ENCODE measurements at regions not wholly inside any gene's neighbourhood (a gene's known extent, or its start where the extent isn't known, plus 50 kb on each side); places are given as distances from the start of the nearest gene placed in this dataset.

DNA sequence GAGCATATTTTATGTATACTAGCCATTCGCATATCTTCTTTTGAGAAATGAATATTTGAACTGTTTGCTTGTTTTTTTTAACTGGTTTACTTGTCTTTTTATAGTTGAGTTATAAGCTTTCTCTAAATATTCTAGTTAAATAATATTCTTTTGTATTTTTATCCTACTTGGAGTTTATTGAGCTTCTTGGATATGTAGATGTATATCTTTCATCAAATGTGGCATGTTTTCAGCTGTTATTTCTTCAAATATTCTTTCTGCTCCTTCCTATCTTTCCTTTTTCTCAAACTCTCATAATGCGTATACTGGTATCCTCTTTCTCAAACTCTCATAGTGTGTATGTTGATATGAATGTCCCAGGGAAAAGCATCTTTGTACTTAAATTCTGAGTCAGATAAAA is 100.3 kb upstream of the NCKAP5 start:
- Histone ChIP-seq H2AFZ (ENCODE audit: low read depth, low read length) (no peak overlapping the region), H3K4me2 (ENCODE audit: low read length) (no peak overlapping the region), H3K9ac (ENCODE audit: low read length) (no peak overlapping the region), H3K4me1 (ENCODE audit: low read length) (no peaks in the 10 kb centered on the region), H3K4me3 (ENCODE audit: low read length) (no peak overlapping the region), H3K9me3 (ENCODE audit: insufficient read depth, low read length) (no peaks in the 10 kb centered on the region), H3K79me2 (ENCODE audit: low read length) (no peaks in the 10 kb centered on the region), H3K36me3 (replicated peaks; ENCODE audit: low read depth, low read length) (no peaks in the 10 kb centered on the region), H3K27ac (ENCODE audit: low read length) (no peak overlapping the region), H4K20me1 (ENCODE audit: insufficient read depth, low read length) (no peaks in the 10 kb centered on the region), H3K27me3 (ENCODE audit: low read depth, low read length) (no peaks in the 10 kb centered on the region)
- TF ChIP-seq EZH2phosphoT487 (IDR thresholded peaks at IDR 0.05; ENCODE audit: low read depth) (no peak), CTCF (IDR thresholded peaks at IDR 0.05; ENCODE audit: low read depth, low read length) (no peak)

DNA sequence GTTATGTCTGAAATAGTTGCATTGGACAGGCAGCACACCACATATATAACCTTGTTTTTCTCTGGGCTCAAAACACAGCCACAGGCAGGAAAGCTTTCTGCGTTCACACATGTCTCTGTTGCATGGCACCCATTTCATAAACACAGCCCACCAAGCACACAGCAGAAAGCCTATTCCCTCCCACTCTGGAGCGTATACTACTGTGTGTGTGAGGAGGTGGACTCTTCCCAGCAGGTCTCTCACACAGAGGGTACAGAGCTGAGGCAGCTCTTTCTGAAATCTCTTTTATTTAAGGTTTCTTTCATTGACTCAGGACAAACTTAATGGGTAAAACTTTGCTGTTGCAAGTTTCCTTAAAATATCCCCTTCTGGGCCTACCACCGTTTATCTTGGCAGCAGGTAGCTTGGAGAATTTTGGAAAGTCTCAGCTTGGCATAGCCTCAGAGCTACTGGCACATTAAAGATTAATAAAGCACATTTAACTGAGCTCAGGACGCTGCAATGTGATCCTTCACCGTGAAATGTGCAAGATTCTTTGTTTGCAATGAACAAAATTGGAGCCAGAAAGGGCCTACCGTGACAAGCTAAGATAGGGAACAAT is 105.1 kb upstream of the NCKAP5 start:
- H2AFZ ChIP-seq (ENCODE audit: low read depth, low read length), result no peak overlapping the region
- no peaks in the 10 kb centered on the region for H3K79me2 ChIP-seq (ENCODE audit: low read length)
- no peak overlapping the region for H3K4me3 ChIP-seq (ENCODE audit: low read length)
- no peaks in the 10 kb centered on the region for H3K27me3 ChIP-seq (ENCODE audit: low read depth, low read length)
- no peak overlapping the region for H3K4me2 ChIP-seq (ENCODE audit: low read length)
- no peaks in the 10 kb centered on the region for H3K9me3 ChIP-seq (ENCODE audit: insufficient read depth, low read length)
- no peaks in the 10 kb centered on the region for H4K20me1 ChIP-seq (ENCODE audit: insufficient read depth, low read length)
- H3K4me1 ChIP-seq (ENCODE audit: low read length), result no peaks in the 10 kb centered on the region
- no peaks in the 10 kb centered on the region for H3K36me3 ChIP-seq (replicated peaks; ENCODE audit: low read depth, low read length)
- TF ChIP-seq EZH2phosphoT487 (IDR thresholded peaks at IDR 0.05; ENCODE audit: low read depth) (no peak), CTCF (IDR thresholded peaks at IDR 0.05; ENCODE audit: low read depth, low read length) (no peak)
- H3K27ac ChIP-seq (ENCODE audit: low read length), result no peak overlapping the region
- H3K9ac ChIP-seq (ENCODE audit: low read length), result no peak overlapping the region

DNA sequence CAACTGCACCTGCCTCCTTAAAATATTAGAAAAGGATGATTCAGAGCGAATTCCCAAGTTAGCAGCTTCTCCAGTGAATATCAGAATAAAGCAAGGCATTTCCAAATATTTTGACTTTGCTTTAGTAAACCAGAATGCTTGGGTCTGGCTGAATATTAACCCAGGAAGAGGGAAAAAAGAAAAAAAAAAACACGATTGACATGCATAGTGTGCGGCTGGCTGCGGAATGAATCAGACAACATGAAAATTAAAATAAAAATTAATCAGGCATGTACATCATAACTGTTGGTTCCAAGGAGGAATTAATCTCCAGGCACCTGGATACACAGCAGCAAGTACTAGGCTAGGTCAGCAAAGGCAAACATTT is 105.8 kb upstream of the NCKAP5 start:
- Histone ChIP-seq H3K27me3 (ENCODE audit: low read depth, low read length) (no peaks in the 10 kb centered on the region), H3K9me3 (ENCODE audit: insufficient read depth, low read length) (no peaks in the 10 kb centered on the region), H2AFZ (ENCODE audit: low read depth, low read length) (no peak overlapping the region), H3K36me3 (replicated peaks; ENCODE audit: low read depth, low read length) (no peaks in the 10 kb centered on the region), H3K4me1 (ENCODE audit: low read length) (no peaks in the 10 kb centered on the region), H3K9ac (ENCODE audit: low read length) (no peak overlapping the region), H3K79me2 (ENCODE audit: low read length) (no peaks in the 10 kb centered on the region), H3K27ac (ENCODE audit: low read length) (no peak overlapping the region), H4K20me1 (ENCODE audit: insufficient read depth, low read length) (no peaks in the 10 kb centered on the region), H3K4me2 (ENCODE audit: low read length) (no peak overlapping the region), H3K4me3 (ENCODE audit: low read length) (no peak overlapping the region)
- TF ChIP-seq CTCF (IDR thresholded peaks at IDR 0.05; ENCODE audit: low read depth, low read length) (no peak), EZH2phosphoT487 (IDR thresholded peaks at IDR 0.05; ENCODE audit: low read depth) (no peak)

DNA sequence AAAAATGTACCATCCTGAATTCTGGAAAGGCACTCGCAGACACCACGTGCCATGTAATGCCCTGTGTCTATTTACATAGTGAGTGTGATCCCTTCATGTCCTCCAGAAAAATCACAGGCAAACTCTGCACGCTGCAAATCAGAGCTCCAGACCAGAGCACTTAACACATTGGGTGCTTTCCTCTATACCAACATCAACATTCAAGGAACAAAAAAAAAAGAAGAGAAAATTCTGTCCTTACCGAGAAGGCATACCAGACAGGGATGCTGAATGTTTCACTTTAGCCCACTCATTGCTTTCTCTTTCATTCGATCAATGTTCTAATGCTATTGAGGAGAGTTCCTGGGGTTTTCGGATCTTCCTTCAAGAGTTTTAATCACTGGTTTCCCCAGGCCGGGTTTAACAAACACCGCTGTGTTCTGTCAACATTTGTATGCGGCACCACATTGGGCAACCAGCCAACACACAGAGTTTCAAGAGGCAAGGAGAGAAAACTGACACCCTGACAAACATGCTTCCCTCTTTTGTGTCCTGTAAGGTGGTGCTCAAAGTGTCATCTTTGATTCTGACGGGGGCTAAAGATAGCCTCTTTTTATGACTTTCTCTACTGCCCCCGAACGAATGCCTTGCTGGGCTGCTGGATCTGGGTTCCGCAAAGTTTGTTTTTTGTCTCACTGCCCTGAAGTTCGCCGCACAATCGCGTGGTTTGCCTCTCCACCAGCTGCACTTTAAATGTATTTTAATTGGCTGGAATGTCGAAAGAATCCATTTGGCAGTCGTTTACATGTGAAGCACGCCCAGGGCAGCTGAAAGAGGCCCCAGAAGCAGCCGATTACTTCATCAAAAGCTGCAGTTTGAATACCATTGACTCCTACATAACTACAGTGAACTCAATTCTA is 106.4 kb upstream of the NCKAP5 start:
- Histone ChIP-seq H3K79me2 (ENCODE audit: low read length) (no peaks in the 10 kb centered on the region), H3K9me3 (ENCODE audit: insufficient read depth, low read length) (no peaks in the 10 kb centered on the region), H3K27ac (ENCODE audit: low read length) (no peak overlapping the region), H4K20me1 (ENCODE audit: insufficient read depth, low read length) (no peaks in the 10 kb centered on the region), H3K9ac (ENCODE audit: low read length) (no peak overlapping the region), H3K4me2 (ENCODE audit: low read length) (no peak overlapping the region), H3K4me3 (ENCODE audit: low read length) (no peak overlapping the region), H3K4me1 (ENCODE audit: low read length) (no peaks in the 10 kb centered on the region), H2AFZ (ENCODE audit: low read depth, low read length) (no peak overlapping the region), H3K36me3 (replicated peaks; ENCODE audit: low read depth, low read length) (no peaks in the 10 kb centered on the region), H3K27me3 (ENCODE audit: low read depth, low read length) (no peaks in the 10 kb centered on the region)
- TF ChIP-seq CTCF (IDR thresholded peaks at IDR 0.05; ENCODE audit: low read depth, low read length) (no peak), EZH2phosphoT487 (IDR thresholded peaks at IDR 0.05; ENCODE audit: low read depth) (no peak)

Data from OCI-LY3 (cell line).